BLaER1 treated with 17β-estradiol and CSF1 and Interleukin-3, amounts not matched to agents 10 nM and 100 nM (cell line): ENCODE measurements at regions not wholly inside any gene's neighbourhood (a gene's known extent, or its start where the extent isn't known, plus 50 kb on each side); places are given as distances from the start of the nearest gene placed in this dataset.
"Not testable (repeated sequence)": the region's sequence is repeated elsewhere in the genome, so short reads cannot be mapped to it uniquely, and the experiment has no call there.

ENCODE experiments used
- H3K27ac ChIP-seq, 11 experiments: shearing (Covaris generic); formaldehyde crosslinking; 2 replicates each; pipeline ENCODE4 v1.8.1; 2022
- H3K27me3 ChIP-seq, 11 experiments: shearing (Covaris generic); formaldehyde crosslinking; 2 replicates each; pipeline ENCODE4 v1.8.1; 2022
- H3K36me3 ChIP-seq, 11 experiments: shearing (Covaris generic); formaldehyde crosslinking; 2 replicates each; pipeline ENCODE4 v1.8.1; 2022
- H3K4me1 ChIP-seq, 10 experiments: shearing (Covaris generic); formaldehyde crosslinking; 2 replicates each; pipeline ENCODE4 v1.8.1; 2022
- H3K4me2 ChIP-seq, 11 experiments: shearing (Covaris generic); formaldehyde crosslinking; 2 replicates each; pipeline ENCODE4 v1.8.1; 2022
- H3K4me3 ChIP-seq, 10 experiments: shearing (Covaris generic); formaldehyde crosslinking; 2 replicates each; pipeline ENCODE4 v1.8.1; 2022
- H3K9ac ChIP-seq, 11 experiments: shearing (Covaris generic); formaldehyde crosslinking; 2 replicates each; pipeline ENCODE4 v1.8.1; 2022
- H3K9me3 ChIP-seq, 11 experiments: shearing (Covaris generic); formaldehyde crosslinking; replicated peaks in 1 of 11; 2 replicates each; pipeline ENCODE4 v1.8.1; 2022
- H4K20me1 ChIP-seq, 11 experiments: shearing (Covaris generic); formaldehyde crosslinking; 2 replicates each; pipeline ENCODE4 v1.8.1; 2022
- Cebpa-rat ChIP-seq, 11 experiments: shearing (Covaris generic); IDR thresholded peaks; 2 replicates each; pipeline ENCODE4 v1.8.1; 2022

DNA sequence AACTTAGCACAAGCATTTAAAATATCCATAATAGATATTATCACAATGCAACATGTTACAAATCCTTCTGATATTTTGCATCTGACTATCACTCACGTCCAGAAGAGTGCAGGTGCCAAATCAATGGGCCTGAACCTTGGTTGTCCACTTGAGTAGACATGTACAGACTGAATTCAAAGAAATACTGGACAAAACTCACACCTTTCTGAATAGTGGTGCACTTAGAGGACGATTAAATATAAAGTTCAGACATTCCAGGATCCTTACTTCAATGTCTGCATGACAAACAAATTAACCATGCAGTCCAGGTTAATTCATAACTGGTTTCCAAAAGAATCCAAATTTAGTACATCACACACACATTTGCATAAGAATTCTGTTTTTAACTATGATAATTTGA, 406.0 kb upstream of the EDA2R start:
- Histone ChIP-seq H3K4me3 (no peak overlapping the region), H4K20me1 (no peaks in the 10 kb centered on the region)

DNA sequence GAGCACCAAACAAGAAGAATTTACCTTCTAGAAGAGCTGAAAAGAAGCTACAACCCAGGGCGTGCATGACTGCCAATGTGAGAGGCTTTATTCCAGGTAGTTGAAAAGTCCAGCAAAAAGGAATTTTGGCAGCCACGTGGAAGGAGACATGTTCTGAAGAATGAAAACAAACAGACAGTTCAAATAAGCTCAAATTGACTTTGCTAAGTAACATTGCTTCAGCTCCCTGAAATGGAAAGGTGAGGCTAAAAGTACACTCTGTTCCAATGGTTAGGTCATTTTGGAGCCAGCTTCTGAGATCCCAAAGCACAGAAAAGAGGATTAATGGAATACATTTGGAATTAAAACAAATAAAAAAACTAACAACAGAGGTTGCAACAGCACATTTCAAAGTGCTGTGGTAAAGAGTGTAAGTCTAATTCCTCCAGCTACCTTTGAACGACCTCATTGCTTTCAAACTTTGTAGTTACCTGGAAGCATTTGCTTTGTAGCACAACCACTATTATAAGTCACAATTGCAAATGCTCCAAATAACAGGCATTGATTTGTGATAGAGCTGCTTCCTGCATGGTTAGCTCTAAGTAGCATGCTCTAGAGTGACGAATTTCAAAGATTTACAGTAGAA, 405.3 kb upstream of the EDA2R start:
- Histone ChIP-seq H3K4me1 (no peaks in the 10 kb centered on the region), H3K9me3 (no peaks in the 10 kb centered on the region), H3K4me2 (no peak overlapping the region), H3K36me3 (no peaks in the 10 kb centered on the region), H3K9ac (no peak overlapping the region), H3K27ac (no peak overlapping the region), H3K4me3 (no peak overlapping the region), H4K20me1 (no peaks in the 10 kb centered on the region), H3K27me3 (peaks cover 7 to 62% (median 33%) of the 10 kb centered on the region in 11 experiments; a peak in 20 of 22 replicates)
- TF ChIP-seq Cebpa-rat (IDR thresholded peaks at IDR 0.05) = no peak

More for the DNA sequence above, 406.0 kb upstream of the EDA2R start:
- H3K4me1 ChIP-seq = no peaks in the 10 kb centered on the region
- H3K9me3 ChIP-seq = no peaks in the 10 kb centered on the region
- peaks cover 14 to 70% (median 40%) of the 10 kb centered on the region in 11 experiments; a peak in 21 of 22 replicates for H3K27me3 ChIP-seq
- no peak for TF ChIP-seq Cebpa-rat (IDR thresholded peaks at IDR 0.05)
- no peaks in the 10 kb centered on the region for H3K36me3 ChIP-seq
- no peak overlapping the region for H3K4me2 ChIP-seq
- no peak overlapping the region for H3K9ac ChIP-seq
- H3K27ac ChIP-seq = no peak overlapping the region

DNA sequence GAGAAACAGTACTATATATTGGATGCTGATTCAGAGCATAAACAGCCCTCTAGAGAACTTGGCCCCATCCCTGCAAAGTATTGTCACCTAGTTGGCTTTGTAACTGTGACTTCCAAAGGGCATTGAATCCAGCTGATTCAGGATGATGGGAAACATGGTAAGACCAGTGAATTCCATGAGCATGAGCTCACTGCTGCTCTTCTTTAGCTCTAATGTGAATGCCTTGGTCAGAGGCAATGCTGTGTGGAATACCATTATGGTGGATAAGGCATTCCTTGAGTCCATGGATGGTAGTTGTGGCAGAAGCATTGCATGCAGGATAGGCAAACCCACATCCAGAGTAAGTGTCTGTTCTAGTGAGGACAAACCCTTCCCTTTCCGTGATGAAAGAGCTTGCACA, 365.6 kb upstream of the EDA2R start:
- no peaks in the 10 kb centered on the region for H4K20me1 ChIP-seq
- no peak overlapping the region for H3K9ac ChIP-seq
- peaks cover 19 to 41% (median 25%) of the 10 kb centered on the region in 11 experiments; a peak in 19 of 22 replicates for H3K9me3 ChIP-seq
- no peak overlapping the region for H3K27ac ChIP-seq
- no peak overlapping the region for H3K4me3 ChIP-seq
- H3K36me3 ChIP-seq = no peaks in the 10 kb centered on the region
- H3K4me2 ChIP-seq = no peak overlapping the region
- no peak for TF ChIP-seq Cebpa-rat (IDR thresholded peaks at IDR 0.05)
- no peaks in the 10 kb centered on the region for H3K4me1 ChIP-seq
- H3K27me3 ChIP-seq = peaks cover 5 to 56% (median 47%) of the 10 kb centered on the region in 11 experiments; a peak in 19 of 22 replicates

DNA sequence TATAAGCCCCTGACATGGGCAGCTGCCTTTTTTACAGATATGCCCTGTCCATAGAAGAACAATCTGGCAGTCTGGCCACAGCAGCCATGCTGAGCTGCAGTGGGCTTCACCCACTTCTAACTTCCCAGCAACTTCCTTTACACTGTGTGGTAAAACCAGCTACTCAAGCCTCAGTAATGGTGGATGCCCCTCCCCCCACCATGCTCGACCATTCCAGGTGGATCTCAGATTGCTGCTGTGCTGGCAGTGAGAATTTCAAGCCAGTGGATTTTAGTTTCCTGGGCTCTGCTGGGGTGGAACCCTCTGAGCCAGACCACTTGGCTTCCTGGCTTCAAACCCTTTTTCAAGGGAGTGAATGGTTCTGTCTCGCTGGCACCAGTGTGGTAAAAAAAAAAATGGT, 355.9 kb upstream of the EDA2R start:
- no peaks in the 10 kb centered on the region for H3K4me1 ChIP-seq
- TF ChIP-seq Cebpa-rat (IDR thresholded peaks at IDR 0.05) = no peak
- H4K20me1 ChIP-seq = no peaks in the 10 kb centered on the region
- H3K9me3 ChIP-seq = peaks cover 0 to 16% (median 0%) of the 10 kb centered on the region in 11 experiments; a peak in 3 of 22 replicates
- no peak overlapping the region for H3K4me2 ChIP-seq
- H3K27ac ChIP-seq = no peak overlapping the region
- no peak overlapping the region for H3K9ac ChIP-seq
- H3K36me3 ChIP-seq = no peaks in the 10 kb centered on the region
- peaks cover 13 to 76% (median 42%) of the 10 kb centered on the region in 11 experiments; a peak in 20 of 22 replicates for H3K27me3 ChIP-seq
- H3K4me3 ChIP-seq = no peak overlapping the region

DNA sequence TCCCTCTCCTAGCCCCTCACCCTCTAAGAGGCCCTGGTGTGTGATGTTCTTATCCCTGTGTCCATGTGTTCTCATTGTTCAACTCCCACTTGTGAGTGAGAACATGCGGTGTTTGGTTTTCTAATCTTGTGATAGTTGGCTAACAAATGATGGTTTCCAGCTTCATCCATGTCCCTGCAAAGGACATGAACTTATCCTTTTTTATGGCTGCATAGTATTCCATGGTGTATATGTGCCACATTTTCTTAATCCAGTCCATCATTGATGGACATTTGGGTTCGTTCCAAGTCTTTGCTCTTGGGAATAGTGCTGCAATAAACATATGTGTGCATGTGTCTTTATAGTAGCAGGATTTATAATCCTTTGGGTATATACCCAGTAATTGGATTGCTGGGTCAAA, 353.2 kb upstream of the EDA2R start:
- H3K4me3 ChIP-seq, H3K9ac ChIP-seq, H3K4me2 ChIP-seq, H4K20me1 ChIP-seq, H3K27ac ChIP-seq, H3K36me3 ChIP-seq, H3K4me1 ChIP-seq: not testable (repeated sequence)
- Histone ChIP-seq H3K27me3 (peaks cover 14 to 79% (median 44%) of the 10 kb centered on the region in 11 experiments; a peak in 19 of 22 replicates), H3K9me3 (peaks cover 0 to 16% (median 4%) of the 10 kb centered on the region in 11 experiments; a peak in 4 of 22 replicates)

DNA sequence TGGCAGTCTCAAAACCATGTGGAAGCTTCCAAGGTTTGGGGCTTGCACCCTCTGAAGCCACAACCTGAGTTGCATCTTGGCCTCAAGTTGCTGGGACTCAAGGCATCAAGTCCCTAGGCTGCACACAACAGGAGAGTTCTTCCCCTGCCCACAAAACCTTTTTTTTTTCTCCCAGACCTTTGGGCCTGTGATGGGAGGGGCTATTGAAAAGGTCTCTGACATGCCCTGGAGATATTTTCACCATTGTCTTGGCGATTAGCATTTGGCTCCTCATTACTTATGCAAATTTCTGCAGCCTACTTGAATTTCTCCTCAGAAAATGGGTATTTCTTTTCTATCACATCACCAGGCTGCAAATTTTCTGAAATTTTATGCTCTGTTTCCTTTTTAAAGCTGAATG, 349.5 kb upstream of the EDA2R start:
- no peaks in the 10 kb centered on the region for H4K20me1 ChIP-seq
- peaks cover 0 to 15% (median 0%) of the 10 kb centered on the region in 11 experiments; a peak in 3 of 22 replicates for H3K9me3 ChIP-seq
- no peak overlapping the region for H3K4me2 ChIP-seq
- H3K4me3 ChIP-seq = no peak overlapping the region
- H3K4me1 ChIP-seq = no peaks in the 10 kb centered on the region
- H3K27me3 ChIP-seq = peaks cover 4 to 61% (median 32%) of the 10 kb centered on the region in 11 experiments; a peak in 20 of 22 replicates
- TF ChIP-seq Cebpa-rat (IDR thresholded peaks at IDR 0.05) = no peak
- H3K9ac ChIP-seq = no peak overlapping the region
- H3K27ac ChIP-seq = no peak overlapping the region
- no peaks in the 10 kb centered on the region for H3K36me3 ChIP-seq

DNA sequence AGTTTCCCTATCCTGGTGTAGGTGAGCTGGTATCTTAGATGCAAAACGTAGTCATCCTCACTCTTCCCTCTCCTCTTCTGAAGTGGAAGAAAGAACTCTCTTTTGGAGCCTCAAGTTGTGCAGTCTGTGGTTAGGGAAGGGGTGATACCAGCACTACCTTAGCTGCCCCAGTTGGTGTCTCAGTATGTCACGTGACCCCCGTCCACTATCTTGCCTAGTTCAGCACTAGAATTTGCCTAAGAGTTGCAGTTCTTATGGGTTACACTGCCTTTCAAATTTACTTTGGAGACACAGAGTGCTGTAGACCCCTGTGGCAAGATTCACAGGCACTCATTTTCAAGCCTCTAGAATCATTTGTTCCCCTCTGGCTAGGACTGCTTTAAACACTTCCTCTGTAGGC, 322.8 kb upstream of the EDA2R start:
- no peaks in the 10 kb centered on the region for H3K4me1 ChIP-seq
- no peak overlapping the region for H3K9ac ChIP-seq
- H4K20me1 ChIP-seq = no peaks in the 10 kb centered on the region
- H3K27me3 ChIP-seq = peaks cover 0 to 29% (median 13%) of the 10 kb centered on the region in 11 experiments; a peak in 16 of 22 replicates
- H3K4me2 ChIP-seq = no peak overlapping the region
- H3K36me3 ChIP-seq = no peaks in the 10 kb centered on the region
- H3K27ac ChIP-seq = no peak overlapping the region
- no peak for TF ChIP-seq Cebpa-rat (IDR thresholded peaks at IDR 0.05)
- H3K4me3 ChIP-seq = no peak overlapping the region
- peaks cover 10 to 30% (median 16%) of the 10 kb centered on the region in 11 experiments; a peak in 21 of 22 replicates for H3K9me3 ChIP-seq

DNA sequence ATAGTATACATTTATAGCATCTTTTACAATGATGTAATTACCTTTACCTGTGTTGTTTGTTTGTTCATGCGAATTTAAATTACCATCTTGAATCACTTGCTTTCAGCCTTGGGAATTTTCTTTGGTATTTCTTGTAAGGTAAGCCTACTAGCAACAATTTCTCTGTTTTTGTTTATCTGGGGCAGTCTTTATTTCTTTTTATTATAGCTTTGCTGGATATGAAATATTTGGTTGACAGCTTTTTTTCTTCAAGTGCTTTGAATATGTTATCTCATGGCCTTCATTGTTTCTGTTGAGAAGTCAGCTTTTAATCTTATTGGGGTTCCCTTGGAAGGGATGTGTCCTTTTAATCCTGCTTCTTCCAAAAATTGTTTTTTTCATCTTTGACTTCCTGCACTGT, 292.8 kb upstream of the EDA2R start:
- Histone ChIP-seq H3K27ac (no peak overlapping the region), H3K27me3 (no peaks in the 10 kb centered on the region), H3K9ac (no peak overlapping the region), H3K9me3 (peaks cover 0 to 19% (median 11%) of the 10 kb centered on the region in 11 experiments; a peak in 20 of 22 replicates), H3K4me2 (no peak overlapping the region), H3K4me3 (no peak overlapping the region), H3K36me3 (no peaks in the 10 kb centered on the region), H4K20me1 (no peaks in the 10 kb centered on the region), H3K4me1 (no peaks in the 10 kb centered on the region)
- no peak for TF ChIP-seq Cebpa-rat (IDR thresholded peaks at IDR 0.05)

DNA sequence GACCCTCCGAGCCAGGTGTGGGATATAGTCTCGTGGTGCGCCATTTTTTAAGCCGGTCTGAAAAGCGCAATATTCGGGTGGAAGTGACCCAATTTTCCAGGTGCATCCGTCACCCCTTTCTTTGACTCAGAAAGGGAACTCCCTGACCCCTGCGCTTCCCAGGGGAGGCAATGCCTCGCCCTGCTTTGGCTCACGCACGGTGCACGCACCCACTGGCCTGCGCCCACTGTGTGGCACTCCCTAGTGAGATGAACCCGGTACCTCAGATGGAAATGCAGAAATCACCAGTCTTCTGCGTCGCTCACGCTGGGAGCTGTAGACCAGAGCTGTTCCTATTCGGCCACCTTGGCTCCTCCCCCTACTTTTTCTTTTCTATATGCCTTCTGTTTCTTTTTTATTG, 291.6 kb upstream of the EDA2R start:
- not testable (repeated sequence) for H3K4me2 ChIP-seq, H3K36me3 ChIP-seq, H3K27ac ChIP-seq, H3K27me3 ChIP-seq, H3K4me3 ChIP-seq, H3K9ac ChIP-seq, H4K20me1 ChIP-seq, H3K4me1 ChIP-seq
- H3K9me3 ChIP-seq = peaks cover 0 to 19% (median 11%) of the 10 kb centered on the region in 11 experiments; a peak in 20 of 22 replicates

DNA sequence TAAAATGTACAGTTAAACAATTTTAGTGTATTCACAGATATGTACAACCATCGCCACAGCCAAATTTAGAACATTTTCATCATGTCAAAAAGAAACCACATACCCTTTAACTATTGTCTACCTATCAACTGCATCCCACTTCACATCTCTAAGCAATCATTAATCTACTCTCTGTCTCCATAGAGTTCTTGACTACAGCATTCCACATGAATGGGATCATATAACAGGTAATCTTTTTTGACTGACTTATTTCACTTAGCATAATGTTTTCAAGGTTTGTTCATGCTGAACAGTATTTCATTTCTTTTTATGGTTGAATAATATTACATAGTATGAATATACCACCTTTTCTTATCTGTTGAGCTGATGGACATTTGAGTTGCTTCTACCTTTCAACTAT, 281.4 kb upstream of the EDA2R start:
- H3K4me3 ChIP-seq = no peak overlapping the region
- H3K36me3 ChIP-seq = no peaks in the 10 kb centered on the region
- H3K4me1 ChIP-seq = peaks cover 0 to 10% (median 3%) of the 10 kb centered on the region in 10 experiments; a peak in 7 of 20 replicates
- H3K9me3 ChIP-seq = 0 out of 22 replicates have a peak, but pooled peaks cover 0 to 9% (median 0%) of the 10 kb centered on the region in 11 experiments
- no peak overlapping the region for H3K9ac ChIP-seq
- H3K27me3 ChIP-seq = peaks cover 10 to 37% (median 27%) of the 10 kb centered on the region in 11 experiments; a peak in 20 of 22 replicates
- no peak overlapping the region for H3K27ac ChIP-seq
- no peaks in the 10 kb centered on the region for H4K20me1 ChIP-seq
- peak overlapping the region in 1 of 11 experiments; percentile 11; a peak in 2 of 22 replicates for H3K4me2 ChIP-seq
- TF ChIP-seq Cebpa-rat (IDR thresholded peaks at IDR 0.05) = no peak
